ENCODE measurements at regions not wholly inside any gene's neighbourhood (a gene's known extent, or its start where the extent isn't known, plus 50 kb on each side); places are given as distances from the start of the nearest gene placed in this dataset.

DNA sequence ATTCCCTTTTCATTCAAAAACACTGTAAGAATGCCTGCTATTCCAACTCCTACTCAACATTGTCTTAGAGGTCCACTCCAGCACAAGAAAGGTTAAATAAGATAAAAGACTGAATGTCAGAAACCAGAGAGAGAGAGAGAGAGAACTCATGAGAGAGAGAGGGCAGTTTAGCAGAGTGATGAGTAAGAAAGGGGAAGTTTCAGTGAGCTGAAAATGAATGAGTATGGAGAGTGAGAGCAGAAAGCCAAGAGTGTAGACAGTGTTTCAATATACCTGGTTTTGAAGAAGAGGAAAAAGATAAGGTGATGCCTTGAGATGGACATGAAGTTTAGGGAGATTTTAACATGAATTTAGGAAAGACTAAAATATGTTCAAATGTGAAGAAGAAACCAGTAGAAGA, 528.0 kb upstream of the SEMA6A start:
- POLR2A ChIA-PET = no interaction called here
- ATAC-seq (ENCODE audit: low read depth) = no peak
- CTCF ChIA-PET = no interaction called here

DNA sequence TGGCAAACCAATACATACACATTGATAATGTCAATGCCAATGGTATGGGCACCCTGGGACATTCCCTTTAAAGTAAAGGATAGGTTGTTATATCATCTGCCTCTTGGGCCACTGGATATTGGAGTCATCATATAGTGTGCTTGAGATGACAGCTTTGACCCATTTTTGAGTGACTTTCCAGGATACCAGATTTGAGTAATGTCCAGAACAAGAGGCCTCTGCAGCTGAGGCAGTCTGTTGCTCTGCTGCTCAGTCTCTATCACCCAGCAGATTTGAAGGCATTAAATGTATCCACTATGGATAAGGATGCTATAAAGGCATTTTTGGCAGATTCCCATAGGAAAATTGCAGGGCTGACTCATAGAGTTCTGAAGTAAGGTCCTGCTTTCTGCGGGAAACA, 525.6 kb upstream of the SEMA6A start:
- ChIA-PET CTCF (no interaction called here), POLR2A (no interaction called here)
- no peak overlapping the region for H3K27ac Mint-ChIP-seq

More for the DNA sequence above, 528.0 kb upstream of the SEMA6A start:
- no peaks in the 10 kb centered on the region for H3K4me1 Mint-ChIP-seq
- DNase-seq = no peak
- H3K4me3 Mint-ChIP-seq = no peak overlapping the region
- H3K27me3 Mint-ChIP-seq = no peaks in the 10 kb centered on the region
- H3K36me3 Mint-ChIP-seq (ENCODE audit: low read depth) = no peaks in the 10 kb centered on the region
- H3K27ac Mint-ChIP-seq = no peak overlapping the region
- TF ChIP-seq, protein P1, sequence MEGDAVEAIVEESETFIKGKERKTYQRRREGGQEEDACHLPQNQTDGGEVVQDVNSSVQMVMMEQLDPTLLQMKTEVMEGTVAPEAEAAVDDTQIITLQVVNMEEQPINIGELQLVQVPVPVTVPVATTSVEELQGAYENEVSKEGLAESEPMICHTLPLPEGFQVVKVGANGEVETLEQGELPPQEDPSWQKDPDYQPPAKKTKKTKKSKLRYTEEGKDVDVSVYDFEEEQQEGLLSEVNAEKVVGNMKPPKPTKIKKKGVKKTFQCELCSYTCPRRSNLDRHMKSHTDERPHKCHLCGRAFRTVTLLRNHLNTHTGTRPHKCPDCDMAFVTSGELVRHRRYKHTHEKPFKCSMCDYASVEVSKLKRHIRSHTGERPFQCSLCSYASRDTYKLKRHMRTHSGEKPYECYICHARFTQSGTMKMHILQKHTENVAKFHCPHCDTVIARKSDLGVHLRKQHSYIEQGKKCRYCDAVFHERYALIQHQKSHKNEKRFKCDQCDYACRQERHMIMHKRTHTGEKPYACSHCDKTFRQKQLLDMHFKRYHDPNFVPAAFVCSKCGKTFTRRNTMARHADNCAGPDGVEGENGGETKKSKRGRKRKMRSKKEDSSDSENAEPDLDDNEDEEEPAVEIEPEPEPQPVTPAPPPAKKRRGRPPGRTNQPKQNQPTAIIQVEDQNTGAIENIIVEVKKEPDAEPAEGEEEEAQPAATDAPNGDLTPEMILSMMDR (IDR thresholded peaks at IDR 0.05) = no peak
- intact Hi-C loops (cut with micrococcal nuclease) = no loop called here
- H3K9me3 Mint-ChIP-seq = no peaks in the 10 kb centered on the region

DNA sequence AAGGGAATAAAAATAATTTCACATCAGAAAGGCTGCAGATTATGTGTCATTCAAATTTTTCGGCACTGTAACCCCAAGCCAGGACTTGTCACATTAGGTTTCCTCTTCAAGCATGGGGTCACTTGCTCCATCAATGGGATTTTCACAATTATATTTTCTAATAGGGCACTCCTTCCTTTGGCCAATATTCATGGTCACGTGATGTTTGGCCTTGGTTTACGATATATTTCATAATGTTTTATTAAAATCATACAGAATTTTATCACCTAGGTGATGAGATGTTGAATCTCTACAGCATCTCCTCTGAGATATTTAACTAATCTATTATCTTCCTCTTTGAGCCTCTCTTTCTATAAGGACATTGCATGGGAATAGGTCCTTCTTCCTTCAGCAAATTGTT, 523.5 kb upstream of the SEMA6A start:
- no peaks in the 10 kb centered on the region for H3K36me3 Mint-ChIP-seq (ENCODE audit: low read depth)
- POLR2A ChIA-PET = no interaction called here
- H3K4me1 Mint-ChIP-seq = no peaks in the 10 kb centered on the region
- no peak overlapping the region for H3K27ac Mint-ChIP-seq
- TF ChIP-seq, protein P1 (IDR thresholded peaks at IDR 0.05) = no peak
- DNase-seq (no peak), ATAC-seq (ENCODE audit: low read depth) (no peak)
- intact Hi-C loops (cut with micrococcal nuclease) = no loop called here
- H3K9me3 Mint-ChIP-seq = no peaks in the 10 kb centered on the region
- CTCF ChIA-PET = no interaction called here
- H3K4me3 Mint-ChIP-seq = no peak overlapping the region
- no peaks in the 10 kb centered on the region for H3K27me3 Mint-ChIP-seq

More for the DNA sequence above, 525.6 kb upstream of the SEMA6A start:
- no peaks in the 10 kb centered on the region for H3K9me3 Mint-ChIP-seq
- no peaks in the 10 kb centered on the region for H3K36me3 Mint-ChIP-seq (ENCODE audit: low read depth)
- H3K27me3 Mint-ChIP-seq = no peaks in the 10 kb centered on the region
- no peaks in the 10 kb centered on the region for H3K4me1 Mint-ChIP-seq
- ATAC-seq (ENCODE audit: low read depth) = no peak
- DNase-seq = no peak
- no peak overlapping the region for H3K4me3 Mint-ChIP-seq
- intact Hi-C loops (cut with micrococcal nuclease) = no loop called here
- TF ChIP-seq, protein P1 (IDR thresholded peaks at IDR 0.05) = no peak

DNA sequence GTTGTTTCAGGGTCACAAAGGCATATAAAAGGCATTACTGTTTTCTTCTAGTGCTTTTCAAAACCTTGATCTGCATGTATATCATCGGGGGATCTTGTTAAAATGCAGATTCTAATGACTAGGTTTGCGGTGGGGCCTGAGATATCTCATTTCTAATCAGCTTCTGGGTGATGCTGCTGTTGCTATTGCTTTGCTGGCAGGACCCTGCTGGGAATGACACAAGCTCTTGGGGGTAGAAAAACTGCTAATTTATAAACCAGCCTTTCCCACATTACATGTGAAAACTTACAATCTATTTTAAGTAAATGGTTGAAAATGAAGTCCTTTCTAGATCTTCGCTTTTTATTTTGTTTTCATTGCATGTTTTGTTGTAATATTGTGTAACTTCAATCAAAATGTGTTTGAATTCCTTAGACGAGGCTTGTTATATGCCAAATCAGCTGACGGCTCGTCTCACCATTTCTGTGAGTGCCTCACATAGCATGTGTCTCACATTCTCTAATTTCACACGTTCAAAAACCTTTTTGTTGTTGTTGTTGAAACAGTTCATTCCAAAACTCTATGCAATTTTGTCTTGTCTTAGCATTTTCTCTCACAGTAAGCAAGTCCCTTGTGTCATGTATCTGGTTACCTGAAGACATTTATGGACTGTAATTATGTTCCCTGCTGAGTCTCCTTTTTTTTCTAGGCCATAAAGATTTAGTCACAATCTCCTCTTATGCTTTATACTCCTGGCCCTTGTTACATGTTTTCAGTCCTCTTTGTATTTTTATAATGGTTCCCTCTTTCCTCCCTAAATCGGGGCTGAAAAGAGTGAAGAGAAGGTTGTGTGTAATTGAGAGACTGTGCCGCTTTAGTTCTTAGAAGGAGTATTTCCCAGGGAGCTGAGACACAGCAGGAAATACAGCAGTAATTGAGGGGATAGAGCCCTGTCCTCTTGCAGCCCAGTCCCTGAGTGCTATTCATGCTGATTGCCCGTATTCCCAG, 521.0 kb upstream of the SEMA6A start:
- no peak overlapping the region for H3K27ac Mint-ChIP-seq
- H3K9me3 Mint-ChIP-seq = no peaks in the 10 kb centered on the region
- POLR2A ChIA-PET = no interaction called here
- intact Hi-C loops (cut with micrococcal nuclease) = no loop called here
- TF ChIP-seq, protein P1 (IDR thresholded peaks at IDR 0.05) = no peak
- H3K36me3 Mint-ChIP-seq (ENCODE audit: low read depth) = no peaks in the 10 kb centered on the region
- no peaks in the 10 kb centered on the region for H3K27me3 Mint-ChIP-seq
- CTCF ChIA-PET = no interaction called here
- H3K4me3 Mint-ChIP-seq = no peak overlapping the region
- ATAC-seq (ENCODE audit: low read depth) = no peak
- H3K4me1 Mint-ChIP-seq = no peaks in the 10 kb centered on the region
- DNase-seq = no peak

DNA sequence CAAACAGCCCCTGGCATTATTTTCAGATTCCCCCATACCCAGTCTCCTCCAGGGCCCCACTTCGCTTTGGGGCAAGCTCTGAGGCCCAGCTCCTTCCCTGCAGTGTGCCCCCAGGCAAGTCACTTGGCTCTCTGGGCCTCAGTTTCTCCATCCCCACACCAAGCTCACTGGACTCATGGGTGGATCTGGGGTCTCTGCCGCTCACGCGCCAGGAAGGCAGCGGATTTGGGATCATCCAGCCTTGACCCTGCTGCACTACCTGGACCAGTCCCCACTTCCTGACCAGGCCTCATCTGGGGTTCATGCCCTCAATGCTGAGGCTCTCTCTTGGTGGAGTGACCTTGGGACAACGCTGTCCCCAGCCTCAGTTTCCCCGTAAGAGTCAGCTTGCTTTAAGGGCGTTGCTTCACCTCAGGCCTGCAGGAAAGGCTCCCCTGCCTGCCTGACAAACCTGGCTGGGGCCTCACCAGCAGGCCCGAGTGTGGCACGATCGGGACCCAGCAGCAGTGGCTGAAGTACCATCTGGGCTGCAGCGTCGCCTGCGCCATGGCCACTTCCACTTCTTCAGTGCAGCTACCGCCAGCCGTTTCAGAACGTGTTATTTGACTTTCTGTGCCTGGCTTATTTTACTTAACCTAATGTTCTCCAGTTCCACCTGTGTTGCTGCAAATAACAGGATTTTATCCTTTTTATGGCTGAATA, 519.6 kb upstream of the SEMA6A start:
- no peaks in the 10 kb centered on the region for H3K36me3 Mint-ChIP-seq (ENCODE audit: low read depth)
- no peak overlapping the region for H3K27ac Mint-ChIP-seq
- intact Hi-C loops (cut with micrococcal nuclease) = no loop called here
- H3K27me3 Mint-ChIP-seq = no peaks in the 10 kb centered on the region
- no peak for ATAC-seq (ENCODE audit: low read depth)
- ChIA-PET POLR2A (no interaction called here), CTCF (no interaction called here)
- no peak for DNase-seq
- H3K9me3 Mint-ChIP-seq = no peaks in the 10 kb centered on the region
- H3K4me3 Mint-ChIP-seq = no peak overlapping the region
- TF ChIP-seq, protein P1 (IDR thresholded peaks at IDR 0.05) = no peak
- no peaks in the 10 kb centered on the region for H3K4me1 Mint-ChIP-seq

Measured in activated B cell treated with CpG ODN at 0.5 μM for 24 hours (primary cell).